KMS-11 (cell line): ENCODE measurements at regions not wholly inside any gene's neighbourhood (a gene's known extent, or its start where the extent isn't known, plus 50 kb on each side); places are given as distances from the start of the nearest gene placed in this dataset.

Experiments used
- H2AFZ ChIP-seq: fragments of 200-600 bp; sonication (generic); 2 replicates; pipeline ENCODE4 v1.6.1; 2016; ENCODE audit warnings: antibody characterized with exemption, mixed run types, low read depth
- H3K27ac ChIP-seq: fragments of 200-600 bp; sonication (generic); 2 replicates; pipeline ENCODE4 v1.6.1; 2016; ENCODE audit warnings: mild to moderate bottlenecking, mixed run types
- H3K27me3 ChIP-seq: fragments of 200-600 bp; sonication (generic); 2 replicates; pipeline ENCODE4 v1.6.1; 2017; ENCODE audit warnings: mild to moderate bottlenecking, low read depth, mixed run types, moderate library complexity; ENCODE audit not compliant: insufficient read depth
- H3K36me3 ChIP-seq: fragments of 200-600 bp; sonication (generic); 2 replicates; pipeline ENCODE4 v1.6.1; 2017; ENCODE audit warnings: mild to moderate bottlenecking, mixed run types; ENCODE audit not compliant: insufficient read depth
- H3K4me1 ChIP-seq: fragments of 200-600 bp; sonication (generic); 2 replicates; pipeline ENCODE4 v1.6.1; 2016; ENCODE audit warnings: mild to moderate bottlenecking, low read depth, mixed run types; ENCODE audit not compliant: poor library complexity, severe bottlenecking
- H3K4me2 ChIP-seq: fragments of 200-600 bp; sonication (generic); 2 replicates; pipeline ENCODE4 v1.7.0; 2016; ENCODE audit warnings: mild to moderate bottlenecking, mixed run types
- H3K4me3 ChIP-seq: fragments of 200-600 bp; sonication (generic); IDR thresholded peaks from 2 replicates; pipeline ENCODE4 v1.6.1; 2017; ENCODE audit warnings: low read depth, low read length, mixed read lengths; ENCODE audit not compliant: insufficient read depth
- H3K79me2 ChIP-seq: fragments of 200-600 bp; sonication (generic); 2 replicates; pipeline ENCODE4 v1.6.1; 2016; ENCODE audit warnings: low read depth, mixed run types; ENCODE audit not compliant: insufficient read depth
- H3K9ac ChIP-seq: fragments of 200-600 bp; sonication (generic); 2 replicates; pipeline ENCODE4 v1.6.1; 2016; ENCODE audit warnings: mild to moderate bottlenecking, mixed run types
- H4K20me1 ChIP-seq: fragments of 200-600 bp; sonication (generic); 2 replicates; pipeline ENCODE4 v1.6.1; 2016; ENCODE audit warnings: mild to moderate bottlenecking, mixed run types; ENCODE audit not compliant: insufficient read depth
- CTCF ChIP-seq: fragments of 200-600 bp; sonication (generic); conservative IDR thresholded peaks from 2 replicates; pipeline ENCODE4 v1.6.1; 2017; ENCODE audit warnings: low read depth, mild to moderate bottlenecking, antibody characterized with exemption, low read length, moderate library complexity, mixed read lengths

- H3K4me2 ChIP-seq = no peak overlapping the region
- no peak for TF ChIP-seq CTCF
- H3K27ac ChIP-seq = no peak overlapping the region
- H3K27me3 ChIP-seq = no peaks in the 10 kb centered on the region
- no peaks in the 10 kb centered on the region for H3K4me1 ChIP-seq
- no peaks in the 10 kb centered on the region for H4K20me1 ChIP-seq
- no peak overlapping the region for H3K9ac ChIP-seq
- H3K79me2 ChIP-seq = no peaks in the 10 kb centered on the region
- no peaks in the 10 kb centered on the region for H3K36me3 ChIP-seq
- H2AFZ ChIP-seq = no peak overlapping the region
- no peak overlapping the region for H3K4me3 ChIP-seq
These were observed 1612.1 kb upstream of the WWC1 start for GRCh38 chr5:166679331-166679730.

- TF ChIP-seq CTCF = no peak
- H3K4me1 ChIP-seq = no peaks in the 10 kb centered on the region
- H3K4me3 ChIP-seq = no peak overlapping the region
- no peaks in the 10 kb centered on the region for H4K20me1 ChIP-seq
- no peak overlapping the region for H3K27ac ChIP-seq
- no peaks in the 10 kb centered on the region for H3K36me3 ChIP-seq
- H3K9ac ChIP-seq = no peak overlapping the region
- H3K27me3 ChIP-seq = no peaks in the 10 kb centered on the region
- no peak overlapping the region for H3K4me2 ChIP-seq
- no peaks in the 10 kb centered on the region for H3K79me2 ChIP-seq
- no peak overlapping the region for H2AFZ ChIP-seq
These were observed 1596.1 kb upstream of the WWC1 start for GRCh38 chr5:166695326-166695725.

- TF ChIP-seq CTCF = no peak
- no peak overlapping the region for H2AFZ ChIP-seq
- H3K4me3 ChIP-seq = no peak overlapping the region
- no peaks in the 10 kb centered on the region for H3K36me3 ChIP-seq
- no peaks in the 10 kb centered on the region for H3K27me3 ChIP-seq
- no peaks in the 10 kb centered on the region for H3K79me2 ChIP-seq
- no peak overlapping the region for H3K9ac ChIP-seq
- no peak overlapping the region for H3K4me2 ChIP-seq
- H3K27ac ChIP-seq = no peak overlapping the region
- H4K20me1 ChIP-seq = no peaks in the 10 kb centered on the region
- H3K4me1 ChIP-seq = no peaks in the 10 kb centered on the region
These were observed 1583.2 kb upstream of the WWC1 start for GRCh38 chr5:166708291-166708690.

- no peaks in the 10 kb centered on the region for H3K27me3 ChIP-seq
- H3K4me1 ChIP-seq = no peaks in the 10 kb centered on the region
- TF ChIP-seq CTCF = no peak
- no peak overlapping the region for H3K4me3 ChIP-seq
- H2AFZ ChIP-seq = no peak overlapping the region
- no peaks in the 10 kb centered on the region for H3K36me3 ChIP-seq
- no peaks in the 10 kb centered on the region for H3K79me2 ChIP-seq
- H3K27ac ChIP-seq = no peak overlapping the region
- H4K20me1 ChIP-seq = no peaks in the 10 kb centered on the region
- H3K4me2 ChIP-seq = no peak overlapping the region
- no peak overlapping the region for H3K9ac ChIP-seq
These were observed 1581.8 kb upstream of the WWC1 start for GRCh38 chr5:166709691-166710090.

GRCh38 chr5:166710271-166710670, 1581.2 kb upstream of the WWC1 start:
- H3K79me2 ChIP-seq = no peaks in the 10 kb centered on the region
- no peak overlapping the region for H2AFZ ChIP-seq
- H3K4me3 ChIP-seq = no peak overlapping the region
- TF ChIP-seq CTCF = no peak
- no peak overlapping the region for H3K4me2 ChIP-seq
- no peak overlapping the region for H3K27ac ChIP-seq
- no peak overlapping the region for H3K9ac ChIP-seq
- H3K4me1 ChIP-seq = no peaks in the 10 kb centered on the region
- H3K27me3 ChIP-seq = no peaks in the 10 kb centered on the region
- H3K36me3 ChIP-seq = no peaks in the 10 kb centered on the region
- no peaks in the 10 kb centered on the region for H4K20me1 ChIP-seq
